Brain microvascular endothelial cell (primary cell): ENCODE measurements at regions not wholly inside any gene's neighbourhood (a gene's known extent, or its start where the extent isn't known, plus 50 kb on each side); places are given as distances from the start of the nearest gene placed in this dataset.

Experiments used
- DNase-seq: peaks from one replicate; pipeline ENCODE4 v3.0.0-alpha.2; 2020
- H3K27ac ChIP-seq: fragments of 250-450 bp; sonication (Bioruptor Pico); 2 replicates; pipeline ENCODE4 v1.5.1; 2020; ENCODE audit warnings: mild to moderate bottlenecking, moderate library complexity
- H3K27me3 ChIP-seq: fragments of 250-450 bp; sonication (Bioruptor Pico); replicated peaks from 2 replicates; pipeline ENCODE4 v1.5.1; 2020; ENCODE audit warnings: mild to moderate bottlenecking
- H3K36me3 ChIP-seq: fragments of 250-450 bp; sonication (Bioruptor Pico); replicated peaks from 2 replicates; pipeline ENCODE4 v1.5.1; 2020; ENCODE audit warnings: mild to moderate bottlenecking
- H3K4me3 ChIP-seq: 2 replicates; pipeline ENCODE4 v1.5.1; 2011; ENCODE audit warnings: low read depth, mild to moderate bottlenecking, control low read depth, low read length, moderate library complexity
- in situ Hi-C: cut with HindIII; loops from 2 replicates; pipeline ENCODE4 v1.10.0; 2017; ENCODE audit warnings: low sequenced_read_pairs, low pct_ligation_motif_present
- TF ChIP-seq, protein P1 (sequence below): IDR thresholded peaks from 2 replicates; pipeline ENCODE4 v1.5.1; 2011; ENCODE audit warnings: low read depth, mild to moderate bottlenecking, moderate library complexity, low read length, control low read depth, inconsistent platforms; ENCODE audit errors: missing control alignments

DNA sequence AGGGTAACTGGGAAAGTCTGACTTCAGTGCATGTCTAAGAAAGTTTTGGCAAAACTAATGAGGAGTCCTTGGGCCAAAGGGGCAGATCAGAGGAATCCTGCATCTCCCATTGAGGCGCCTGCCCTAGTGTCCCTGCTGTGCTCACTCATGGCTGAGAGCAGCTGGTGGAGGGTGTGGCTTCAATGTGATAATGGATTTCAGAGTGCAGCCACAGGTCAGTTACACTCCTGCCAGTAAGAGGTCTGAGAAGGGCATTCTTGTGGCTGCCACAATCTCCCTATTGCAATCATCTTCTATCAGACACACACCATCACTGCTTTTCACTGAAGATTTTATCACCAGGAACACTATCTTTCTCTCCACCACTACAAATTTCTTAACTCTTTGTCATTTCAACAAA is 457.1 kb downstream of the MID1IP1 start:
- TF ChIP-seq, protein P1, sequence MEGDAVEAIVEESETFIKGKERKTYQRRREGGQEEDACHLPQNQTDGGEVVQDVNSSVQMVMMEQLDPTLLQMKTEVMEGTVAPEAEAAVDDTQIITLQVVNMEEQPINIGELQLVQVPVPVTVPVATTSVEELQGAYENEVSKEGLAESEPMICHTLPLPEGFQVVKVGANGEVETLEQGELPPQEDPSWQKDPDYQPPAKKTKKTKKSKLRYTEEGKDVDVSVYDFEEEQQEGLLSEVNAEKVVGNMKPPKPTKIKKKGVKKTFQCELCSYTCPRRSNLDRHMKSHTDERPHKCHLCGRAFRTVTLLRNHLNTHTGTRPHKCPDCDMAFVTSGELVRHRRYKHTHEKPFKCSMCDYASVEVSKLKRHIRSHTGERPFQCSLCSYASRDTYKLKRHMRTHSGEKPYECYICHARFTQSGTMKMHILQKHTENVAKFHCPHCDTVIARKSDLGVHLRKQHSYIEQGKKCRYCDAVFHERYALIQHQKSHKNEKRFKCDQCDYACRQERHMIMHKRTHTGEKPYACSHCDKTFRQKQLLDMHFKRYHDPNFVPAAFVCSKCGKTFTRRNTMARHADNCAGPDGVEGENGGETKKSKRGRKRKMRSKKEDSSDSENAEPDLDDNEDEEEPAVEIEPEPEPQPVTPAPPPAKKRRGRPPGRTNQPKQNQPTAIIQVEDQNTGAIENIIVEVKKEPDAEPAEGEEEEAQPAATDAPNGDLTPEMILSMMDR, result no peak
- peak; percentile 2 for DNase-seq
- Histone ChIP-seq H3K27ac (no peak overlapping the region), H3K4me3 (no peak overlapping the region), H3K36me3 (no peaks in the 10 kb centered on the region), H3K27me3 (no peaks in the 10 kb centered on the region)
- in situ Hi-C loops, result no loop called here

DNA sequence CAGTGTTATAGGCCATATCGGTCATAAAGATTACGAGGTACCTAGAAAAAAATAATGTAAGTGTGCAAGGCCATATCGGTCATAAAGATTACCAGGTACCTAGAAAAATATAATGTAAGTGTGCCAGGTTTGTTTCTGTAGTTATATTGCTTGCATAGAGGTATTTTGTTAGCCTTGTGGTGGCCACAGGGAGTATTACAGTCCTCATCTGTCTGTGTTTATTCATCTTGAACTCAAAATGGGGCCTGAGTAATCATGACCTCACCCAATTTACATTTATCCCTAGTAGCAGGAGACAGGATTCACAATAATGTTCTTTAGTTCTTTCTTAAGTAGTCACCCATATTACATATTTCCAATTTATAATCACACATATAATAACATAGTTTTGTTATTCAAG is 459.7 kb downstream of the MID1IP1 start:
- DNase-seq, result peak; percentile 13
- Histone ChIP-seq H3K36me3 (no peaks in the 10 kb centered on the region), H3K27ac (no peak overlapping the region), H3K27me3 (no peaks in the 10 kb centered on the region), H3K4me3 (no peak overlapping the region)
- TF ChIP-seq, protein P1, result no peak
- in situ Hi-C loops, result no loop called here

DNA sequence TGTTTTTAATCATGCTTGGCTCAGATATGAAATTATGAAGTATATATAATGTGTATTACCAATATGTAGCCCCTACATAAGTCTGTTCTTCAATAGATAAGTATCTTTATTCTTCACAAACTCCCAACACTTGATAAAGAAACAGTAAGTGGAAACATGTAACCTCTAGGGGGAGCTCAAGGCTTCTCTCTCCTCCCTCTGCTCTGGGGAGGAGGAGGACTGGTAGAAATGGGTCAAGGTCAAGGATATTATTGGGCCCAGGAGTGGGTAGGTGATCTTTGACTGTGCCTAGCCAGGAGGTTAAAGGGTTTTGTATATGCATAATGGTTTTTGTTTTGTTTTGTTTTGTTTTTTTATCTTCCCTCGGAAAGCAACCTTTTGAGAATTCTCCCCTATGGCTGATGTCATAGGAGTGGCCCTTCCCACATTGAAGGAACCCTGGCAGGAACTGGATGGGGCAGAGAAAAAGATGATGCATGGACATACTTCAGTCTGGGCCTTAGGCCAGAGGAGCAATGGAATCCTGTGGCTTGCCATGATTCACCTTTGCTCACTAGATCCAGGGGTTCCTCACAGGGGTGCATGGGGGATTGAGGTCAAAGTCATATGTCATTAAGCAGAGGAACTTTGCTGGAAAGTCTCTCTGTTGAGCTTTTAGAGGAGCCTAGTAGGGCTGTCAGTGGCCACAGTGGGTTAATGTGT is 460.3 kb downstream of the MID1IP1 start:
- H3K27me3 ChIP-seq, result no peaks in the 10 kb centered on the region
- in situ Hi-C loops, result no loop called here
- TF ChIP-seq, protein P1, result peak; percentile 61
- H3K27ac ChIP-seq, result no peak overlapping the region
- peak; percentile 27 for DNase-seq
- no peak overlapping the region for H3K4me3 ChIP-seq
- H3K36me3 ChIP-seq, result no peaks in the 10 kb centered on the region

DNA sequence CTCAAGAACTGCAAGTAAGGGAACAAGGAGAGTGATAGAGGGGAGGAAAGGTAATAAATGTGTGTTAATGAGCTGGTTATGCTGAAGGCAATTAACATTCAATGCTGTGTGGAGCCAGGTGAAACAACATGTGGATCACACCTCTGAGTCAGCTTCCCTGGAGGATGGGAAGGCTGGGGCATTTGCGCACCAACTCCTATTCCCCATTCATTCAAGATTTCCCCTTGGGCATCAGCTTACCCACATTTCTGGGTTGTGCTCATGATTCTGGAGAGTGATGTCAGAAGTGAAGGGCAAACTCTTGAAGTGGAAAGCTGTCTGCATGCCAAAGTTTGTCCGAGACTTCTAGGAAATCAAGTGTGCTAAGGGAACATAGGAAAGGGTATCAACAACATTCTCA is 461.4 kb downstream of the MID1IP1 start:
- TF ChIP-seq, protein P1, result no peak
- no peaks in the 10 kb centered on the region for H3K36me3 ChIP-seq
- in situ Hi-C loops, result no loop called here
- no peak overlapping the region for H3K4me3 ChIP-seq
- H3K27ac ChIP-seq, result no peak overlapping the region
- no peak for DNase-seq
- H3K27me3 ChIP-seq, result no peaks in the 10 kb centered on the region

DNA sequence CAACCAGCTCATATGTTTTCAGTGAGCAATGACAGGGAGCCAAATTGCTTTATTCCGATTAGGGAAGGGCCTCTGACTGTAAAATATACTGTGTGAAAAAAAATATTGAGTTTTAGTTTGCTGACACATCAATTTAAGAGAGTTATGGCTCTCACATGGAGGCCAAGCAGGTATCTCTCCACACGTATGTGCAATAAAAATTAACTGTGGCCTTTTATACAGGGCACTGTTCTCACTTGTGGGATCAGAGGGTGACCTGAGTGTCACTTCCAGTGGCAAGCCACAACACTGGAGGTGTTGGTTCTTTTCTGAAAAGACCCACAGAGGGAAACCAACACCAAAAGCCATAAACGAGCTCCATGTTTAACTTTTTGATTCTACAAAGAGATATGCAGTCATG is 462.8 kb downstream of the MID1IP1 start:
- Histone ChIP-seq H3K36me3 (no peaks in the 10 kb centered on the region), H3K4me3 (no peak overlapping the region), H3K27ac (no peak overlapping the region), H3K27me3 (no peaks in the 10 kb centered on the region)
- no peak for DNase-seq
- TF ChIP-seq, protein P1, result no peak
- in situ Hi-C loops, result no loop called here

DNA sequence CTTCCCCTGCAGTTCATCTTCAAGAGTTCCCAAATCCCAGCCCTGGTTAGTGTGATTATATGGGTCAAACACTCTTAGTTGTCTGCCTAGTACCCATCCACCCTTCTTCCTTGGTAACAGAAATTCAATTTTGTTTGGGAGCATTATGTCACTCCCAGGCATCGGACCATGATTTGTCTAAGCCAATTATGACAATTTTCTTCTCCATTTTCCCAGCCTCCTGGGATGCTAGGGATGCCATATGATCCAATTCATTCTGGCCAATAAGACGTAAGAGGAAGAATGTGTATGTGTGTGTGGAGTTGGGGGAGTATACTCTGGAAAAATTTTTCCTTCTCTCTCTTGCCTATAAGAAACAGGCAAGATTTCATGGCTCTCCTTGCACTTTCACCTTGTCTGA is 465.9 kb downstream of the MID1IP1 start:
- TF ChIP-seq, protein P1, result no peak
- H3K4me3 ChIP-seq, result no peak overlapping the region
- no peak for DNase-seq
- in situ Hi-C loops, result no loop called here
- no peaks in the 10 kb centered on the region for H3K27me3 ChIP-seq
- no peak overlapping the region for H3K27ac ChIP-seq
- no peaks in the 10 kb centered on the region for H3K36me3 ChIP-seq
